SIG-M5 (cell line): ENCODE measurements at regions not wholly inside any gene's neighbourhood (a gene's known extent, or its start where the extent isn't known, plus 50 kb on each side); places are given as distances from the start of the nearest gene placed in this dataset.
"Not testable (repeated sequence)": the region's sequence is repeated elsewhere in the genome, so short reads cannot be mapped to it uniquely, and the experiment has no call there.

Source experiments
- DNase-seq: peaks from one replicate; lab custom pipeline; 2025; lab: John Stamatoyannopoulos, UW

- no peak for DNase-seq
Measured at GRCh38 chr4:106869551-106869950, 166.6 kb downstream of the DKK2 start.

GRCh38 chr4:106868381-106869035, 167.6 kb downstream of the DKK2 start:
- DNase-seq: no peak

GRCh38 chr4:106864231-106864630, 171.9 kb downstream of the DKK2 start:
- DNase-seq: no peak

- DNase-seq: no peak
Measured at GRCh38 chr4:106854569-106855351, 181.4 kb downstream of the DKK2 start.

- no peak for DNase-seq
Measured at GRCh38 chr4:106852426-106852825, 183.7 kb downstream of the DKK2 start.

- no peak for DNase-seq
Measured at GRCh38 chr4:106851726-106852125, 184.4 kb downstream of the DKK2 start.

- no peak for DNase-seq
Measured at GRCh38 chr4:106850691-106851090, 185.4 kb downstream of the DKK2 start.

- no peak for DNase-seq
Measured at GRCh38 chr4:106835919-106836318, 200.2 kb downstream of the DKK2 start.

- no peak for DNase-seq
Measured at GRCh38 chr4:106830879-106831278, 205.2 kb downstream of the DKK2 start.

GRCh38 chr4:106818764-106819163, 217.3 kb downstream of the DKK2 start:
- no peak for DNase-seq

GRCh38 chr4:106816496-106816895, 219.6 kb downstream of the DKK2 start:
- no peak for DNase-seq

GRCh38 chr4:106810122-106810521, 226.0 kb downstream of the DKK2 start:
- DNase-seq: no peak

- peak; percentile 5 for DNase-seq
Measured at GRCh38 chr4:106809076-106809475, 227.0 kb downstream of the DKK2 start.

GRCh38 chr4:106806158-106806797, 229.8 kb downstream of the DKK2 start:
- DNase-seq: no peak

- no peak for DNase-seq
Measured at GRCh38 chr4:106803083-106803482, 233.0 kb downstream of the DKK2 start.

- no peak for DNase-seq
Measured at GRCh38 chr4:106801386-106801785, 234.7 kb downstream of the DKK2 start.

GRCh38 chr4:106796876-106797275, 239.2 kb downstream of the DKK2 start:
- no peak for DNase-seq

- DNase-seq: no peak
Measured at GRCh38 chr4:106795326-106795725, 240.8 kb downstream of the DKK2 start.

GRCh38 chr4:106793933-106794332, 242.2 kb downstream of the DKK2 start:
- DNase-seq: no peak

- DNase-seq: peak; percentile 76
Measured at GRCh38 chr4:106775636-106776035, 260.5 kb downstream of the DKK2 start.

- not testable (repeated sequence) for DNase-seq
Measured at GRCh38 chr4:106774055-106774454, 262.1 kb downstream of the DKK2 start.

- DNase-seq: no peak
Measured at GRCh38 chr4:106773076-106773905, 262.8 kb downstream of the DKK2 start.
